ENCODE measurements at regions not wholly inside any gene's neighbourhood (a gene's known extent, or its start where the extent isn't known, plus 50 kb on each side); places are given as distances from the start of the nearest gene placed in this dataset.

DNA sequence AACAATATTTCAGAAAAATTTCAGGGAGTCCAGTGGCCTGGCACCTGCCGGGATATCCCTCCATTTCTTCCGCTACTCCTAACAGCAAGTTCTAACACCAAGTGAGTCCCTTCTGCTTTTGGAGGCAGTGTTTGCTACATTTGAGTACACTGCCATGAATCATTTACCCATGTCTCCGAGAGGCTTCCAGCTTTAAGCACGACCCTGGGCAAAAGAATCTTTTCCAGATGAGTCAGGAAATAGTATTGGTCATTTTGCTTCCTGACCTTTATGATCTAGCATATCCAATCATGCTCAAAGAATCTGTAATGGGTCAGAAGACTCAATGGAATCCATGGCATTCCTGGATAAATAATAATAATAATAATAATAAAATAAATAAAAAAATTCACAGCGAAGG lies 60.7 kb upstream of the FMN2 start:
- WGBS, 3 donors, result 67 to 71% (median 70%) methylated on average over 5 of the region's 5 CpGs
- intact Hi-C loops (cut with DNase I), result loop anchor here in 1 of 4 donors (10.0 kb wide), 1 partner anchor 154 kb away; no protein-coding TSS in a partner anchor
- no peaks in the 10 kb centered on the region for H3K4me1 ChIP-seq (ENCODE audit: insufficient read depth)
- no peaks in the 10 kb centered on the region for H3K27me3 ChIP-seq
- no peaks in the 10 kb centered on the region for H3K36me3 ChIP-seq
- no peak for DNase-seq
- H3K9me3 ChIP-seq, result no peaks in the 10 kb centered on the region
- no peak overlapping the region for H3K27ac ChIP-seq
- no peak for TF ChIP-seq POLR2A (IDR thresholded peaks at IDR 0.05)
- TF ChIP-seq, protein P1, sequence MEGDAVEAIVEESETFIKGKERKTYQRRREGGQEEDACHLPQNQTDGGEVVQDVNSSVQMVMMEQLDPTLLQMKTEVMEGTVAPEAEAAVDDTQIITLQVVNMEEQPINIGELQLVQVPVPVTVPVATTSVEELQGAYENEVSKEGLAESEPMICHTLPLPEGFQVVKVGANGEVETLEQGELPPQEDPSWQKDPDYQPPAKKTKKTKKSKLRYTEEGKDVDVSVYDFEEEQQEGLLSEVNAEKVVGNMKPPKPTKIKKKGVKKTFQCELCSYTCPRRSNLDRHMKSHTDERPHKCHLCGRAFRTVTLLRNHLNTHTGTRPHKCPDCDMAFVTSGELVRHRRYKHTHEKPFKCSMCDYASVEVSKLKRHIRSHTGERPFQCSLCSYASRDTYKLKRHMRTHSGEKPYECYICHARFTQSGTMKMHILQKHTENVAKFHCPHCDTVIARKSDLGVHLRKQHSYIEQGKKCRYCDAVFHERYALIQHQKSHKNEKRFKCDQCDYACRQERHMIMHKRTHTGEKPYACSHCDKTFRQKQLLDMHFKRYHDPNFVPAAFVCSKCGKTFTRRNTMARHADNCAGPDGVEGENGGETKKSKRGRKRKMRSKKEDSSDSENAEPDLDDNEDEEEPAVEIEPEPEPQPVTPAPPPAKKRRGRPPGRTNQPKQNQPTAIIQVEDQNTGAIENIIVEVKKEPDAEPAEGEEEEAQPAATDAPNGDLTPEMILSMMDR (IDR thresholded peaks at IDR 0.05), result no peak
- no peak for TF ChIP-seq EP300 (IDR thresholded peaks at IDR 0.05)
- no peak overlapping the region for H3K4me3 ChIP-seq

GRCh38 chr1:240031414-240031813 lies 60.3 kb upstream of the FMN2 start:
- TF ChIP-seq EP300 (IDR thresholded peaks at IDR 0.05) (no peak), POLR2A (IDR thresholded peaks at IDR 0.05) (no peak)
- TF ChIP-seq, protein P1 (IDR thresholded peaks at IDR 0.05), result no peak
- no peak overlapping the region for H3K4me3 ChIP-seq
- no peaks in the 10 kb centered on the region for H3K9me3 ChIP-seq
- H3K36me3 ChIP-seq, result no peaks in the 10 kb centered on the region
- WGBS, 3 donors, result 79 to 84% (median 83%) methylated on average over 3 of the region's 3 CpGs
- intact Hi-C loops (cut with DNase I), result loop anchor here in 1 of 4 donors (10.0 kb wide), 1 partner anchor 153 kb away; no protein-coding TSS in a partner anchor
- no peaks in the 10 kb centered on the region for H3K27me3 ChIP-seq
- no peak overlapping the region for H3K27ac ChIP-seq
- H3K4me1 ChIP-seq (ENCODE audit: insufficient read depth), result no peaks in the 10 kb centered on the region
- DNase-seq, result no peak

- WGBS, 3 donors, result 55 to 58% (median 55%) methylated on average over 3 of the region's 3 CpGs
These were observed 58.3 kb upstream of the FMN2 start for GRCh38 chr1:240033406-240033805.

GRCh38 chr1:240036526-240036925 lies 55.2 kb upstream of the FMN2 start:
- no peaks in the 10 kb centered on the region for H3K4me1 ChIP-seq (ENCODE audit: insufficient read depth)
- intact Hi-C loops (cut with DNase I), result loop anchor here in 1 of 4 donors (10.0 kb wide), 1 partner anchor 148 kb away; no protein-coding TSS in a partner anchor

More at GRCh38 chr1:240033406-240033805, 58.3 kb upstream of the FMN2 start:
- no peak for TF ChIP-seq EP300 (IDR thresholded peaks at IDR 0.05)
- TF ChIP-seq, protein P1 (IDR thresholded peaks at IDR 0.05), result no peak
- intact Hi-C loops (cut with DNase I), result loop anchor here in 1 of 4 donors (10.0 kb wide), 1 partner anchor 151 kb away; no protein-coding TSS in a partner anchor
- H3K27ac ChIP-seq, result no peak overlapping the region
- no peaks in the 10 kb centered on the region for H3K9me3 ChIP-seq
- H3K36me3 ChIP-seq, result no peaks in the 10 kb centered on the region
- H3K4me1 ChIP-seq (ENCODE audit: insufficient read depth), result no peaks in the 10 kb centered on the region
- no peak for DNase-seq
- H3K4me3 ChIP-seq, result no peak overlapping the region
- no peaks in the 10 kb centered on the region for H3K27me3 ChIP-seq

More at GRCh38 chr1:240036526-240036925, 55.2 kb upstream of the FMN2 start:
- Histone ChIP-seq H3K27ac (no peak overlapping the region), H3K27me3 (no peaks in the 10 kb centered on the region), H3K9me3 (no peaks in the 10 kb centered on the region), H3K36me3 (no peaks in the 10 kb centered on the region), H3K4me3 (no peak overlapping the region)
- 86 to 90% (median 87%) methylated on average over 1 of the region's 1 CpG for WGBS, 3 donors
- DNase-seq, result no peak
- TF ChIP-seq EP300 (IDR thresholded peaks at IDR 0.05) (no peak), POLR2A (IDR thresholded peaks at IDR 0.05) (no peak)
- TF ChIP-seq, protein P1 (IDR thresholded peaks at IDR 0.05), result no peak

All from ovary (tissue), 7 donors.